ENCODE measurements at regions not wholly inside any gene's neighbourhood (a gene's known extent, or its start where the extent isn't known, plus 50 kb on each side); places are given as distances from the start of the nearest gene placed in this dataset.

GRCh38 chr11:116352881-116353280, 419.9 kb downstream of the BUD13 start:
- no peak overlapping the region for H3K4me3 ChIP-seq
- DNase-seq (ENCODE audit: low spot score in 2 of 2) = no peak
- WGBS, 2 donors = 82 to 86% methylated on average over 4 of the region's 4 CpGs
- H3K27me3 ChIP-seq = no peaks in the 10 kb centered on the region
- no peaks in the 10 kb centered on the region for H3K9me3 ChIP-seq
- TF ChIP-seq POLR2A (IDR thresholded peaks at IDR 0.05) (no peak), CTCF (IDR thresholded peaks at IDR 0.05) (no peak), EP300 (IDR thresholded peaks at IDR 0.05) (no peak)
- H3K36me3 ChIP-seq = no peaks in the 10 kb centered on the region
- H3K4me1 ChIP-seq = peaks cover 0 to 2% (median 0%) of the 10 kb centered on the region in 4 donors
- no peak overlapping the region for H3K27ac ChIP-seq

DNA sequence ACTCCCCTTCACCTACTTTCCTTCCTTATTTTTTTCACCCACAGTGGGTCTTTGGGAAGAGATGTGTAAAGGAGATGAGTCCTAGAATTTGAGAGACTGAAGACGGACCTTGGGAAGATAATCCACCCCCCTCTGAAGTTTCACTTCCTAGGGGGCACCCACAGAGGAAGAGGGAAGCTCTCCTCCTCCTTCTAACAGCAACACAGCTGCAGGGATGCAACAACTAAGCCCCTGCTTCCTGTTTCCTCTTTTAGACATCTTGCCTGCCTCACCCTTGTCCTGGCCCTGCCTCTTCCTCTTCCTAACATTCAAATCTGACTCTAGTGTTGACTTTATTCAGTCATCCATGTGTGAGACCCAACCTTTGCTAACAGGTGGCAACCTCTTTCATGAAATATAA, 424.6 kb downstream of the BUD13 start:
- 50 to 54% methylated on average over 1 of the region's 1 CpG for WGBS, 2 donors
- Histone ChIP-seq H3K36me3 (no peaks in the 10 kb centered on the region), H3K4me1 (no peaks in the 10 kb centered on the region), H3K4me3 (no peak overlapping the region), H3K9me3 (no peaks in the 10 kb centered on the region), H3K27me3 (no peaks in the 10 kb centered on the region), H3K27ac (no peak overlapping the region)
- TF ChIP-seq CTCF (IDR thresholded peaks at IDR 0.05) = no peak
- no peak for TF ChIP-seq POLR2A (IDR thresholded peaks at IDR 0.05)
- TF ChIP-seq EP300 (IDR thresholded peaks at IDR 0.05) = peak in 1 of 2 donors; percentile 62
- DNase-seq (ENCODE audit: low spot score in 2 of 2) = peak in 1 of 2 donors; percentile 8

GRCh38 chr11:116345575-116345974, 427.2 kb downstream of the BUD13 start:
- Histone ChIP-seq H3K4me3 (no peak overlapping the region), H3K9me3 (no peaks in the 10 kb centered on the region), H3K36me3 (no peaks in the 10 kb centered on the region), H3K27ac (no peak overlapping the region), H3K4me1 (no peaks in the 10 kb centered on the region), H3K27me3 (no peaks in the 10 kb centered on the region)
- DNase-seq (ENCODE audit: low spot score in 2 of 2) = no peak
- TF ChIP-seq CTCF (IDR thresholded peaks at IDR 0.05) = no peak
- TF ChIP-seq POLR2A (IDR thresholded peaks at IDR 0.05) = no peak
- TF ChIP-seq EP300 (IDR thresholded peaks at IDR 0.05) = no peak
- WGBS, 2 donors = 73 to 77% methylated on average over 2 of the region's 2 CpGs

- H3K36me3 ChIP-seq = no peaks in the 10 kb centered on the region
- no peak for DNase-seq (ENCODE audit: low spot score in 2 of 2)
- H3K27ac ChIP-seq = no peak overlapping the region
- TF ChIP-seq POLR2A (IDR thresholded peaks at IDR 0.05) = no peak
- TF ChIP-seq EP300 (IDR thresholded peaks at IDR 0.05) = no peak
- no peaks in the 10 kb centered on the region for H3K4me1 ChIP-seq
- H3K4me3 ChIP-seq = no peak overlapping the region
- H3K27me3 ChIP-seq = no peaks in the 10 kb centered on the region
- 50 to 63% methylated on average over 5 of the region's 5 CpGs for WGBS, 2 donors
- no peaks in the 10 kb centered on the region for H3K9me3 ChIP-seq
These were observed 428.2 kb downstream of the BUD13 start for GRCh38 chr11:116344601-116345000.

DNA sequence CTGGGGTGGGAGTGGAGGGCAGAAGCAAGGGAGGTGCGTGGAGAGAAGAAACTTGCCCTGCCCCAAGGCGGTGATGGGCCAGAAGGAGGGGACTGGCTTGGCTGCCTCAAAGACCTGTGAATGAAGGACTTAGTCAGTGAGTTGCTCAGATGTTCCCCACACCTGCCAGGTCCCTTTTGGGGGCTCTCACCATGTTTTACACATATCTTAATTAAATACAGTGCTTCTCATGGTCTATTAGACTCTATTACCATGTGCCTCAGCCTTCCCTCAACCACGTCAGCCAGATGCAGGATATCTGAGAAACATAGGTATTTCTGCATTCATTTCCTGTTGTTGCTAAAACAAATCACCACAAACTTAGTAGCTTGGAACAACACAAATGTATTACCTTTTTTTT, 429.5 kb downstream of the BUD13 start:
- no peaks in the 10 kb centered on the region for H3K27me3 ChIP-seq
- no peaks in the 10 kb centered on the region for H3K36me3 ChIP-seq
- TF ChIP-seq EP300 (IDR thresholded peaks at IDR 0.05) (no peak), CTCF (IDR thresholded peaks at IDR 0.05) (no peak), POLR2A (IDR thresholded peaks at IDR 0.05) (no peak)
- WGBS, 2 donors = 67 to 72% methylated on average over 3 of the region's 3 CpGs
- H3K4me3 ChIP-seq = no peak overlapping the region
- no peaks in the 10 kb centered on the region for H3K9me3 ChIP-seq
- no peaks in the 10 kb centered on the region for H3K4me1 ChIP-seq
- no peak for DNase-seq (ENCODE audit: low spot score in 2 of 2)
- no peak overlapping the region for H3K27ac ChIP-seq

GRCh38 chr11:116342148-116342547, 430.6 kb downstream of the BUD13 start:
- 80 to 83% methylated on average over 7 of the region's 7 CpGs for WGBS, 2 donors
- H3K4me3 ChIP-seq = no peak overlapping the region

More at GRCh38 chr11:116342148-116342547, 430.6 kb downstream of the BUD13 start:
- DNase-seq (ENCODE audit: low spot score in 2 of 2) = no peak
- H3K4me1 ChIP-seq = no peaks in the 10 kb centered on the region
- H3K9me3 ChIP-seq = peaks cover 0 to 7% (median 0%) of the 10 kb centered on the region in 4 donors
- no peaks in the 10 kb centered on the region for H3K27me3 ChIP-seq
- no peaks in the 10 kb centered on the region for H3K36me3 ChIP-seq
- H3K27ac ChIP-seq = no peak overlapping the region
- TF ChIP-seq CTCF (IDR thresholded peaks at IDR 0.05) (no peak), EP300 (IDR thresholded peaks at IDR 0.05) (no peak), POLR2A (IDR thresholded peaks at IDR 0.05) (no peak)
